ENCODE measurements at regions not wholly inside any gene's neighbourhood (a gene's known extent, or its start where the extent isn't known, plus 50 kb on each side); places are given as distances from the start of the nearest gene placed in this dataset.

DNA sequence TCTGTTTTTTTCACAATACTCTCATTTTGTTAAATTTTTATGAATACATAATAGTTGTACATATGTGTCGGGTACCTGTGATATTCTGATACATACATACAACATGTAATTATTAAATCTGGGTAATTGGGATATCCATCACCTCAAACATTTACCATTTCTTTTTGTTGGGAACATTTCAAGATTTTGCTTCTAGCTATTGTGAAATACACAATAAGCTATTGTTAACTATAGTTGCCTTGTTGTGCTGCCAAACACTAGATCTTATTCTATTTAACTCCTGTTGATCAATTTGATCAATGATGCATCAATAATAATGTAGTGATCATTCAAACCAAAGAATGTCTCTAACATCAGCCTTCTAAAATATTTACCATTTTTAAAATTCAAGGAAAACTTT, 234.6 kb upstream of the NR5A2 start:
- no peak for TF ChIP-seq POLR2A (IDR thresholded peaks at IDR 0.05)
- no peak for TF ChIP-seq CTCF (IDR thresholded peaks at IDR 0.05)
- no peak for TF ChIP-seq POLR2AphosphoS5 (IDR thresholded peaks at IDR 0.05; ENCODE audit: insufficient read depth in 1 of 2, low read depth in 1 of 2)

All from vagina (tissue), 2 donors.